GM12892 (cell line): ENCODE measurements at regions not wholly inside any gene's neighbourhood (a gene's known extent, or its start where the extent isn't known, plus 50 kb on each side); places are given as distances from the start of the nearest gene placed in this dataset.

Source experiments
- POLR2AphosphoS5 ChIP-seq: IDR thresholded peaks from 2 replicates; pipeline ENCODE4 v1.6.1; 2011; ENCODE audit warnings: low read depth, low read length, control low read depth
- TAF1 ChIP-seq: IDR thresholded peaks from 2 replicates; pipeline ENCODE4 v1.6.1; 2011; ENCODE audit warnings: low read depth, mild to moderate bottlenecking, control low read depth, low read length, borderline replicate concordance

GRCh38 chr12:98144953-98145352 is 370.4 kb upstream of the TMPO start:
- TF ChIP-seq POLR2AphosphoS5: no peak
- TF ChIP-seq TAF1: no peak
